T-helper 1 cell treated with Interleukin-12 subunit alpha and Interleukin-12 subunit beta and Interleukin-4 antibody, amounts not matched to agents 30 μg/mL and 1 μg/mL, for 36 hours (primary cell): ENCODE measurements at regions not wholly inside any gene's neighbourhood (a gene's known extent, or its start where the extent isn't known, plus 50 kb on each side); places are given as distances from the start of the nearest gene placed in this dataset.

Experiments
- H3K27ac Mint-ChIP-seq: one replicate; pipeline ENCODE4 v1.8.0; 2021; ENCODE audit warnings: mild to moderate bottlenecking, mixed read lengths
- H3K27me3 Mint-ChIP-seq: one replicate; pipeline ENCODE4 v1.8.0; 2021; ENCODE audit warnings: low read depth, mixed read lengths
- H3K36me3 Mint-ChIP-seq: one replicate; pipeline ENCODE4 v1.8.0; 2021; ENCODE audit warnings: low read depth, mixed read lengths
- H3K4me1 Mint-ChIP-seq: one replicate; pipeline ENCODE4 v1.8.0; 2021; ENCODE audit warnings: low read depth, mixed read lengths
- H3K4me3 Mint-ChIP-seq: one replicate; pipeline ENCODE4 v1.8.0; 2021; ENCODE audit warnings: mild to moderate bottlenecking, moderate library complexity, mixed read lengths
- H3K9me3 Mint-ChIP-seq: one replicate; pipeline ENCODE4 v1.8.0; 2021; ENCODE audit warnings: mixed read lengths

GRCh38 chr1:30253361-30253760, 470.0 kb downstream of the MATN1 start:
- peaks cover under 1% of the 10 kb centered on the region for H3K27me3 Mint-ChIP-seq
- H3K4me3 Mint-ChIP-seq, result no peak overlapping the region
- H3K36me3 Mint-ChIP-seq, result no peaks in the 10 kb centered on the region
- H3K27ac Mint-ChIP-seq, result no peak overlapping the region
- no peaks in the 10 kb centered on the region for H3K4me1 Mint-ChIP-seq
- no peaks in the 10 kb centered on the region for H3K9me3 Mint-ChIP-seq

GRCh38 chr1:30250984-30251850, 472.2 kb downstream of the MATN1 start:
- no peaks in the 10 kb centered on the region for H3K36me3 Mint-ChIP-seq
- H3K9me3 Mint-ChIP-seq, result no peaks in the 10 kb centered on the region
- no peak overlapping the region for H3K27ac Mint-ChIP-seq
- H3K4me3 Mint-ChIP-seq, result no peak overlapping the region
- no peaks in the 10 kb centered on the region for H3K27me3 Mint-ChIP-seq
- no peaks in the 10 kb centered on the region for H3K4me1 Mint-ChIP-seq

- no peaks in the 10 kb centered on the region for H3K4me1 Mint-ChIP-seq
Observed at GRCh38 chr1:30250338-30250983, 472.9 kb downstream of the MATN1 start.

GRCh38 chr1:30249446-30250337, 473.7 kb downstream of the MATN1 start:
- no peak overlapping the region for H3K4me3 Mint-ChIP-seq
- no peaks in the 10 kb centered on the region for H3K9me3 Mint-ChIP-seq
- H3K27me3 Mint-ChIP-seq, result no peaks in the 10 kb centered on the region
- no peaks in the 10 kb centered on the region for H3K4me1 Mint-ChIP-seq
- H3K27ac Mint-ChIP-seq, result no peak overlapping the region
- no peaks in the 10 kb centered on the region for H3K36me3 Mint-ChIP-seq

More at GRCh38 chr1:30250338-30250983, 472.9 kb downstream of the MATN1 start:
- Mint-ChIP-seq H3K4me3 (no peak overlapping the region), H3K36me3 (no peaks in the 10 kb centered on the region), H3K27ac (no peak overlapping the region), H3K27me3 (no peaks in the 10 kb centered on the region), H3K9me3 (no peaks in the 10 kb centered on the region)

- no peak overlapping the region for H3K27ac Mint-ChIP-seq
- H3K36me3 Mint-ChIP-seq, result no peaks in the 10 kb centered on the region
- H3K4me3 Mint-ChIP-seq, result no peak overlapping the region
- H3K9me3 Mint-ChIP-seq, result no peaks in the 10 kb centered on the region
- no peaks in the 10 kb centered on the region for H3K4me1 Mint-ChIP-seq
- no peaks in the 10 kb centered on the region for H3K27me3 Mint-ChIP-seq
Observed at GRCh38 chr1:30248774-30249173, 474.6 kb downstream of the MATN1 start.

- Mint-ChIP-seq H3K27me3 (no peaks in the 10 kb centered on the region), H3K9me3 (no peaks in the 10 kb centered on the region), H3K27ac (no peak overlapping the region), H3K4me3 (no peak overlapping the region), H3K4me1 (no peaks in the 10 kb centered on the region), H3K36me3 (no peaks in the 10 kb centered on the region)
Observed at GRCh38 chr1:30248373-30248772, 475.0 kb downstream of the MATN1 start.

- H3K27ac Mint-ChIP-seq, result no peak overlapping the region
- H3K4me3 Mint-ChIP-seq, result no peak overlapping the region
- H3K27me3 Mint-ChIP-seq, result peaks cover 11% of the 10 kb centered on the region
- no peaks in the 10 kb centered on the region for H3K4me1 Mint-ChIP-seq
- no peaks in the 10 kb centered on the region for H3K9me3 Mint-ChIP-seq
- no peaks in the 10 kb centered on the region for H3K36me3 Mint-ChIP-seq
Observed at GRCh38 chr1:30244801-30245200, 478.6 kb downstream of the MATN1 start.

GRCh38 chr1:30242722-30243457, 480.5 kb downstream of the MATN1 start:
- Mint-ChIP-seq H3K4me3 (no peak overlapping the region), H3K36me3 (no peaks in the 10 kb centered on the region), H3K9me3 (no peaks in the 10 kb centered on the region), H3K4me1 (no peaks in the 10 kb centered on the region), H3K27me3 (peaks cover 14% of the 10 kb centered on the region), H3K27ac (no peak overlapping the region)

GRCh38 chr1:30242168-30242567, 481.2 kb downstream of the MATN1 start:
- H3K4me1 Mint-ChIP-seq, result no peaks in the 10 kb centered on the region
- H3K9me3 Mint-ChIP-seq, result no peaks in the 10 kb centered on the region
- H3K36me3 Mint-ChIP-seq, result no peaks in the 10 kb centered on the region
- no peak overlapping the region for H3K4me3 Mint-ChIP-seq
- H3K27me3 Mint-ChIP-seq, result peaks cover 14% of the 10 kb centered on the region
- no peak overlapping the region for H3K27ac Mint-ChIP-seq

- Mint-ChIP-seq H3K27me3 (peaks cover 14% of the 10 kb centered on the region), H3K9me3 (no peaks in the 10 kb centered on the region), H3K4me1 (no peaks in the 10 kb centered on the region), H3K36me3 (no peaks in the 10 kb centered on the region), H3K4me3 (no peak overlapping the region), H3K27ac (no peak overlapping the region)
Observed at GRCh38 chr1:30241681-30242080, 481.7 kb downstream of the MATN1 start.

- no peaks in the 10 kb centered on the region for H3K4me1 Mint-ChIP-seq
- H3K4me3 Mint-ChIP-seq, result no peak overlapping the region
- no peaks in the 10 kb centered on the region for H3K9me3 Mint-ChIP-seq
- no peak overlapping the region for H3K27ac Mint-ChIP-seq
- peaks cover 4% of the 10 kb centered on the region for H3K27me3 Mint-ChIP-seq
- H3K36me3 Mint-ChIP-seq, result no peaks in the 10 kb centered on the region
Observed at GRCh38 chr1:30234091-30234490, 489.3 kb downstream of the MATN1 start.

- Mint-ChIP-seq H3K9me3 (no peaks in the 10 kb centered on the region), H3K27me3 (peaks cover 4% of the 10 kb centered on the region), H3K27ac (no peak overlapping the region), H3K4me3 (no peak overlapping the region), H3K4me1 (no peaks in the 10 kb centered on the region), H3K36me3 (no peaks in the 10 kb centered on the region)
Observed at GRCh38 chr1:30232288-30232899, 491.0 kb downstream of the MATN1 start.

GRCh38 chr1:30229960-30230359, 493.4 kb downstream of the MATN1 start:
- H3K27me3 Mint-ChIP-seq, result peaks cover 4% of the 10 kb centered on the region
- no peaks in the 10 kb centered on the region for H3K4me1 Mint-ChIP-seq
- no peak overlapping the region for H3K4me3 Mint-ChIP-seq
- H3K27ac Mint-ChIP-seq, result no peak overlapping the region
- H3K36me3 Mint-ChIP-seq, result no peaks in the 10 kb centered on the region
- H3K9me3 Mint-ChIP-seq, result no peaks in the 10 kb centered on the region

- H3K4me3 Mint-ChIP-seq, result no peak overlapping the region
- H3K27me3 Mint-ChIP-seq, result peaks cover 4% of the 10 kb centered on the region
- H3K36me3 Mint-ChIP-seq, result no peaks in the 10 kb centered on the region
Observed at GRCh38 chr1:30229557-30229956, 493.8 kb downstream of the MATN1 start.

More at GRCh38 chr1:30229557-30229956, 493.8 kb downstream of the MATN1 start:
- no peaks in the 10 kb centered on the region for H3K9me3 Mint-ChIP-seq
- H3K4me1 Mint-ChIP-seq, result no peaks in the 10 kb centered on the region
- H3K27ac Mint-ChIP-seq, result no peak overlapping the region
